Suprapubic skin (tissue), 3 donors: ENCODE measurements at regions not wholly inside any gene's neighbourhood (a gene's known extent, or its start where the extent isn't known, plus 50 kb on each side); places are given as distances from the start of the nearest gene placed in this dataset.

Source experiments
- CTCF ChIP-seq, 2 donors: fragments of 200-600 bp in 1 of 2; fragments of 450-650 bp in 1 of 2; sonication (generic) in 1 of 2; IDR thresholded peaks; one replicate each; pipeline ENCODE4 v1.5.1; 2016 to 2019; ENCODE audit warnings: antibody characterized with exemption in 2 of 2, mild to moderate bottlenecking in 1 of 2, moderate library complexity in 1 of 2
- POLR2A ChIP-seq, 2 donors: fragments of 450-650 bp; IDR thresholded peaks; one replicate each; pipeline ENCODE4 v1.6.1; 2017; ENCODE audit warnings: antibody characterized with exemption in 2 of 2, mild to moderate bottlenecking in 2 of 2, moderate library complexity in 2 of 2

GRCh38 chr2:15771124-15771523 lies 169.2 kb upstream of the MYCN start:
- TF ChIP-seq POLR2A (IDR thresholded peaks at IDR 0.05) (no peak), CTCF (IDR thresholded peaks at IDR 0.05) (no peak)
